Skeletal muscle satellite cell (primary cell): ENCODE measurements at regions not wholly inside any gene's neighbourhood (a gene's known extent, or its start where the extent isn't known, plus 50 kb on each side); places are given as distances from the start of the nearest gene placed in this dataset.

Experiments
- H3K27me3 ChIP-seq: 2 replicates; pipeline ENCODE4 v1.7.0; 2013; ENCODE audit warnings: low read length; ENCODE audit not compliant: control insufficient read depth, insufficient read depth
- H3K36me3 ChIP-seq: 2 replicates; pipeline ENCODE4 v1.7.0; 2013; ENCODE audit warnings: mild to moderate bottlenecking, control low read depth, low read length; ENCODE audit not compliant: insufficient read depth
- H3K4me1 ChIP-seq: 2 replicates; pipeline ENCODE4 v1.7.0; 2013; ENCODE audit warnings: low read length; ENCODE audit not compliant: control insufficient read depth, insufficient read depth
- H3K4me2 ChIP-seq: 2 replicates; pipeline ENCODE4 v1.7.0; 2013; ENCODE audit warnings: mild to moderate bottlenecking, low read length
- H3K4me3 ChIP-seq: 2 replicates; pipeline ENCODE4 v1.7.0; 2013; ENCODE audit warnings: low read length
- H3K9ac ChIP-seq: 2 replicates; pipeline ENCODE4 v1.7.0; 2013; ENCODE audit warnings: mild to moderate bottlenecking, low read depth, low read length, moderate library complexity
- H3K9me3 ChIP-seq: replicated peaks from 2 replicates; pipeline ENCODE4 v1.7.0; 2013; ENCODE audit warnings: mild to moderate bottlenecking, control low read depth, low read length

- no peak overlapping the region for H3K9ac ChIP-seq
- peaks cover 17% of the 10 kb centered on the region for H3K27me3 ChIP-seq
- H3K9me3 ChIP-seq: no peaks in the 10 kb centered on the region
- no peaks in the 10 kb centered on the region for H3K36me3 ChIP-seq
- peaks cover 5% of the 10 kb centered on the region for H3K4me1 ChIP-seq
- H3K4me3 ChIP-seq: no peak overlapping the region
- no peak overlapping the region for H3K4me2 ChIP-seq
Observed at GRCh38 chr6:6910734-6911295, 196.9 kb upstream of the RREB1 start.

- Histone ChIP-seq H3K36me3 (no peaks in the 10 kb centered on the region), H3K9ac (no peak overlapping the region), H3K27me3 (peaks cover 12% of the 10 kb centered on the region), H3K4me3 (no peak overlapping the region), H3K9me3 (no peaks in the 10 kb centered on the region), H3K4me2 (no peak overlapping the region), H3K4me1 (peaks cover 11% of the 10 kb centered on the region)
Observed at GRCh38 chr6:6911391-6911790, 196.4 kb upstream of the RREB1 start.

GRCh38 chr6:6912817-6913744, 194.7 kb upstream of the RREB1 start:
- peaks cover 7% of the 10 kb centered on the region for H3K27me3 ChIP-seq
- H3K9me3 ChIP-seq: no peaks in the 10 kb centered on the region
- no peak overlapping the region for H3K4me2 ChIP-seq
- no peak overlapping the region for H3K9ac ChIP-seq
- no peaks in the 10 kb centered on the region for H3K36me3 ChIP-seq
- peaks cover 14% of the 10 kb centered on the region for H3K4me1 ChIP-seq
- H3K4me3 ChIP-seq: no peak overlapping the region

- Histone ChIP-seq H3K4me2 (peak overlapping the region; percentile 76), H3K4me1 (peaks cover 14% of the 10 kb centered on the region), H3K27me3 (peaks cover 3% of the 10 kb centered on the region), H3K4me3 (peak overlapping the region; percentile 49), H3K36me3 (no peaks in the 10 kb centered on the region), H3K9ac (peak overlapping the region; percentile 10), H3K9me3 (no peaks in the 10 kb centered on the region)
Observed at GRCh38 chr6:6915219-6915618, 192.5 kb upstream of the RREB1 start.

- H3K36me3 ChIP-seq: no peaks in the 10 kb centered on the region
- H3K4me3 ChIP-seq: peak overlapping the region; percentile 49
- peaks cover 14% of the 10 kb centered on the region for H3K4me1 ChIP-seq
- peak overlapping the region; percentile 76 for H3K4me2 ChIP-seq
- peaks cover 3% of the 10 kb centered on the region for H3K27me3 ChIP-seq
- peak overlapping the region; percentile 10 for H3K9ac ChIP-seq
- no peaks in the 10 kb centered on the region for H3K9me3 ChIP-seq
Observed at GRCh38 chr6:6915813-6916547, 191.8 kb upstream of the RREB1 start.

- Histone ChIP-seq H3K4me3 (no peak overlapping the region), H3K27me3 (peaks cover 3% of the 10 kb centered on the region), H3K36me3 (no peaks in the 10 kb centered on the region), H3K9ac (no peak overlapping the region), H3K9me3 (no peaks in the 10 kb centered on the region), H3K4me1 (peaks cover 14% of the 10 kb centered on the region), H3K4me2 (no peak overlapping the region)
Observed at GRCh38 chr6:6916598-6916997, 191.2 kb upstream of the RREB1 start.

- H3K4me1 ChIP-seq: peaks cover 14% of the 10 kb centered on the region
- no peaks in the 10 kb centered on the region for H3K9me3 ChIP-seq
- no peaks in the 10 kb centered on the region for H3K27me3 ChIP-seq
- no peak overlapping the region for H3K4me3 ChIP-seq
- no peaks in the 10 kb centered on the region for H3K36me3 ChIP-seq
- no peak overlapping the region for H3K9ac ChIP-seq
- H3K4me2 ChIP-seq: no peak overlapping the region
Observed at GRCh38 chr6:6918216-6918983, 189.4 kb upstream of the RREB1 start.

GRCh38 chr6:6919173-6919572, 188.6 kb upstream of the RREB1 start:
- Histone ChIP-seq H3K27me3 (no peaks in the 10 kb centered on the region), H3K4me2 (no peak overlapping the region), H3K4me1 (peaks cover 14% of the 10 kb centered on the region), H3K36me3 (no peaks in the 10 kb centered on the region), H3K9ac (no peak overlapping the region), H3K9me3 (no peaks in the 10 kb centered on the region), H3K4me3 (no peak overlapping the region)

- no peak overlapping the region for H3K4me2 ChIP-seq
- H3K4me1 ChIP-seq: peaks cover 14% of the 10 kb centered on the region
- no peak overlapping the region for H3K9ac ChIP-seq
- no peaks in the 10 kb centered on the region for H3K9me3 ChIP-seq
- H3K4me3 ChIP-seq: no peak overlapping the region
- no peaks in the 10 kb centered on the region for H3K27me3 ChIP-seq
- H3K36me3 ChIP-seq: no peaks in the 10 kb centered on the region
Observed at GRCh38 chr6:6920114-6920986, 187.4 kb upstream of the RREB1 start.

- Histone ChIP-seq H3K9me3 (no peaks in the 10 kb centered on the region), H3K4me1 (peaks cover 13% of the 10 kb centered on the region), H3K27me3 (no peaks in the 10 kb centered on the region), H3K36me3 (no peaks in the 10 kb centered on the region), H3K4me2 (no peak overlapping the region), H3K4me3 (no peak overlapping the region), H3K9ac (no peak overlapping the region)
Observed at GRCh38 chr6:6920987-6921313, 186.8 kb upstream of the RREB1 start.
